RWPE1 (cell line): ENCODE measurements at regions not wholly inside any gene's neighbourhood (a gene's known extent, or its start where the extent isn't known, plus 50 kb on each side); places are given as distances from the start of the nearest gene placed in this dataset.

Experiments
- CTCF ChIA-PET: fragments of 350-600 bp; sonication (Branson Sonifier 250); formaldehyde crosslinking; extraction: SDS; loops from one replicate; lab custom pipeline; 2021; lab: Yijun Ruan, JAX
- POLR2A ChIA-PET: fragments of 400-600 bp; formaldehyde crosslinking; extraction: SDS; loops from one replicate; lab custom pipeline; 2020; ENCODE audit warnings: antibody characterized with exemption; ENCODE audit not compliant: low non-redundant PET; lab: Yijun Ruan, JAX
- DNase-seq: peaks from one replicate; pipeline ENCODE4 v3.0.0; 2012; ENCODE audit warnings: low spot score
- H3K27ac ChIP-seq: fragments of 450-650 bp; 2 replicates; pipeline ENCODE4 v1.5.1; 2017
- TF ChIP-seq, protein P1 (sequence below): fragments of 450-650 bp; conservative IDR thresholded peaks from 2 replicates; pipeline ENCODE4 v1.5.1; 2017; ENCODE audit warnings: low read depth, mild to moderate bottlenecking

DNA sequence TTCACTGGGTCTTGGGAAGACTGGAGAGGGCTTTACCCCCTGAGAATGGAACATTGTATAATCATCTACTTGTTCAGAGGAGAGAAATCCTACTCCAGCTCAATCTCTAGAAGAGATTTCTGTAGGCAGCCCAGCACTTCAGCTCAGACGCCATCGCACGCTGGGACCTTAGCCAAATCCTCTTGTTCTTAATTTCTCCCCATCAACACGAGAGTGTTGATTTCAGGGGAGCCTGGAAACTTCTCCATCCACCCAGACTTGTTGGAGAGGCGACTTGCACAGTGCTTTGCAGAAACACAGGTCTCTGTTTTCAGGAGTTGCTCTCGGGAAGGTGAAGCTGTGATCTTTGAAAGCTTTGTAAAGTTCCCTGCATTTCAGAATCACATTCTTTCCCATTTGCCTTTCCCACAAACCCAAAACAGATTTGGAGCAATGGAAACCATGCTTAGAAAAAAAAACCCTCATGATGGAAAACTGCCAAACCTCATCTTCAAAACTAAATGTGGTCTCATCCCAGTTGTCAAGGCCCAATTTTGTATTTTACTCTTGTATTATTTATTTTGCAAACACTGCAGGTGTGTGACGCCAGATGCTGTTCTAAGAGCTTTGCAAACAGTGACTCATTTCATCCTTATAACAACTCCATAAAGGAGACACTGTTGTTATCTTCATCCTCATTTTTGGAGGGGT, 60.9 kb downstream of the CALML3 start:
- TF ChIP-seq, protein P1, sequence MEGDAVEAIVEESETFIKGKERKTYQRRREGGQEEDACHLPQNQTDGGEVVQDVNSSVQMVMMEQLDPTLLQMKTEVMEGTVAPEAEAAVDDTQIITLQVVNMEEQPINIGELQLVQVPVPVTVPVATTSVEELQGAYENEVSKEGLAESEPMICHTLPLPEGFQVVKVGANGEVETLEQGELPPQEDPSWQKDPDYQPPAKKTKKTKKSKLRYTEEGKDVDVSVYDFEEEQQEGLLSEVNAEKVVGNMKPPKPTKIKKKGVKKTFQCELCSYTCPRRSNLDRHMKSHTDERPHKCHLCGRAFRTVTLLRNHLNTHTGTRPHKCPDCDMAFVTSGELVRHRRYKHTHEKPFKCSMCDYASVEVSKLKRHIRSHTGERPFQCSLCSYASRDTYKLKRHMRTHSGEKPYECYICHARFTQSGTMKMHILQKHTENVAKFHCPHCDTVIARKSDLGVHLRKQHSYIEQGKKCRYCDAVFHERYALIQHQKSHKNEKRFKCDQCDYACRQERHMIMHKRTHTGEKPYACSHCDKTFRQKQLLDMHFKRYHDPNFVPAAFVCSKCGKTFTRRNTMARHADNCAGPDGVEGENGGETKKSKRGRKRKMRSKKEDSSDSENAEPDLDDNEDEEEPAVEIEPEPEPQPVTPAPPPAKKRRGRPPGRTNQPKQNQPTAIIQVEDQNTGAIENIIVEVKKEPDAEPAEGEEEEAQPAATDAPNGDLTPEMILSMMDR = no peak
- H3K27ac ChIP-seq = peak overlapping the region; percentile 83
- POLR2A ChIA-PET = no interaction called here
- CTCF ChIA-PET = interaction anchor here (0.6 to 1.6 kb wide), 6 partner anchors 9 to 719 kb away, joined by 3 to 6 read pairs (median 3); no protein-coding TSS in a partner anchor
- DNase-seq = no peak

DNA sequence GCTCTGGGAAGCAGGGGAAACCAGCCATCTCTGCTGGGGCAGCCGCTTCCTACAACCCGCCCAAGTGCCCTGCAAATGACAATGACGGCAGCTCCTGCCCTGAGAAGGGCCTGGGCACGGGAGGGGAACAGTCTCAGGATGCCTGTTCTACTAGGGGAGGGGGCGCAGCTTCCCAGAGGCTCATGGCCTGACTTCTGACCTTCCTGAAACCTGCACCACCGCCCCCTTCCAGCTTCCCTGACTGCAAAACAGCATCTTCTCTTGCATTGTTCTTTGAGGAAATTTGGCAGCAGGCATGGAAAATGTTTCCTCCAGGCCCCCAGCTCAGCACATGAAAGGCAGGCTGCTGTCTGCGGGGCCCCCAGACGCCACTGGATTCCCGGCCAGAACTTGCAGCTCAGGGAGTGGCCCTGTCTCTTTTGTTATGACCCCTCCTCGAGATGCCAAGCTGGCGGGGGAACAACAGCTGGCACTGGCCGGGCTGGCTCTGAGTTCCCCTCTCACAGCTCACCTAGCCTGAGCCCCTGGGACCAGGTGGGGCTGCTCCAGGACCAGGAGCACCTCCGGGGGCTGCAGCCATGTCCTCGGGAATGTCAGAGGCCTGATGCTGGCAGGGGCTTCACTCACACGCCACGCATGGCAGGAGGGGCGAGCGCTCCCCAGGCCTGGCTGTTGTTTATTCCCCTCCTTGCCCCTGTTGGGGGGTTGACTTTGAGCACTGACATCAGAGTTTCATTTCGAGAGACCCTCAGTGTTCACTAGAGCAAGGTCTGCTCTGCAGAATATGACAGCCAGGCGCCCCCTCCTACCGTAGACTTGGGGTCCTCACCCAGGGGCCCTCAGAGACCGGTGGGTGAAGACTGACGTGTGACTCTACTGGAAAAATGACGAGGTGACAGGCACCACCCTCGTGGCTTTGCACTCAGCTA, 62.7 kb downstream of the CALML3 start:
- no peak for DNase-seq
- ChIA-PET CTCF (interaction anchor here (0.7 kb wide), 3 partner anchors 10 to 730 kb away, joined by 3 to 5 read pairs (median 4); no protein-coding TSS in a partner anchor), POLR2A (no interaction called here)
- TF ChIP-seq, protein P1 = no peak
- H3K27ac ChIP-seq = peak overlapping the region; percentile 30

DNA sequence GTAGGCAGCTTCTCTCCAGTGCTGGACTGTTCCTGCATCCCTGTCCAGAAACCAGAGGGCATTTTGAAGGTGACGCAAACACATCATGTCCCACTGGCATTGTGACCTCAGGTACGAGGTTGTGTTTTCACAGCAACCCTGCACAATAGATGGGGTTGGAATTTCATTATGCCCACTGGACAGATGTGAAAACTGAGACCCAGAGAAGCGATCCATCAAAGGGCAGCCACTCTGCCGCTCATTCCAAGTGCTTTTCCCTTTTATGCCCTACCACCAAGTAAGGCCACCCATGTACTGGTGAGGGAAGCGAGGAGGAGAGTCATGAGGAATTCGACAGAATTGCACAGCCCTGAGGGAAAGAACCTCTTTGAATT, 63.3 kb downstream of the CALML3 start:
- ChIA-PET POLR2A (no interaction called here), CTCF (no interaction called here)
- DNase-seq = no peak
- TF ChIP-seq, protein P1 = no peak
- no peak overlapping the region; the same call in 1 of the 2 replicates for H3K27ac ChIP-seq

DNA sequence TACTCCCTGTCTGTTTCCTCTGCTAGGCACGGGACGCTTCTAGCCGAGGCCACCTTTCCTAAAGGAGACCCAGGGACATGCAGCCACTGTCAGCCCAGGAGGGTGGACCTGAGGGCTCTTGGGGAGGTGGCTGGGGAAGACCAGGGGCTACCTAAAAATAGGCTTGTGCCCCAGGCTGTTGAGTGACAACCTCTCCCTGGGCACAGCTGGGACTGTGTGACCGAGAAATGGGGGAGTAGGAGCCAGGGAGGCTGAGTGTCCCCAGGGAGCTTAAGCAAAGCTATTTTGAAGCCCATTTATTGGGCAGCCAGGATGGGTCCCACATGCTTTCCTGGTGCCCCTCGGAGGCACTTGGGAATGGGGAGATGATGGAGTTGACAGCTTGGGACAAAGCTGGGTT, 63.8 kb downstream of the CALML3 start:
- CTCF ChIA-PET = no interaction called here
- DNase-seq = no peak
- POLR2A ChIA-PET = no interaction called here
- peak overlapping the region; percentile 32; the same call in 1 of the 2 replicates for H3K27ac ChIP-seq
- TF ChIP-seq, protein P1 = no peak
